Breast epithelium (tissue), 3 donors: ENCODE measurements at regions not wholly inside any gene's neighbourhood (a gene's known extent, or its start where the extent isn't known, plus 50 kb on each side); places are given as distances from the start of the nearest gene placed in this dataset.

Experiments used
- POLR2A ChIP-seq: fragments of 450-650 bp; IDR thresholded peaks from one replicate; pipeline ENCODE4 v1.6.1; 2016; ENCODE audit warnings: antibody characterized with exemption, mild to moderate bottlenecking, moderate library complexity
- TF ChIP-seq, protein P1 (sequence below), 3 donors: fragments of 450-650 bp; IDR thresholded peaks; one replicate each; pipeline ENCODE4 v1.5.1; 2016 to 2017; ENCODE audit warnings: antibody characterized with exemption in 3 of 3, mild to moderate bottlenecking in 3 of 3, moderate library complexity in 3 of 3

DNA sequence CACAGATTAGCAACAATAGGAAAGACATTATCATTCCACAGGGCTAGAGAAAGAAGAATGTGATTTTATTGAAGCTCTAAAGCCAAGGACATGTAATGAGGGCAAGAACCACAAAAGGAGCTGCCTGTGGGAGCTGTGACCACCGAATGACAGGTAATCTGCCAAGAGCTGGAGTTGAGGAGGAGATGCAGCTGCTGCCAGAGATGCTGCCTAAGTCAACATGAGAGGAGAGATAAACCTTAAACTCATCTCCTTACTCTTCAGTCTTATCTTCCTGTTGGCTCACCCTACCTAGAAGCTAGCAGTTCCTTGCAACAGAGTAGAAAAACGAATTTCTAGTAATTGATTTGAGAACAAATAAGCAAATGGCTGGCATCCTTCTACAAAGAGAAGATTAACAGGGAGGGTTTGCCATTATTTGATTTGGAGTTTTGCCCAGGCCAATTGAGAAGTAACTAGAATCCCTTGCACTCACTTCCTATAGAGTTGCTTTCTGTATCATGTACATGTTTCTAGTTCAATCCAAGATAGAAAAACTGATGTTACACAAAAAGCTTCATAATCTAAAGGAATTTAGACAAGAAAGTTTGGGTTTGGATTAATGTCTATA, 539.2 kb downstream of the TLE1 start:
- TF ChIP-seq POLR2A, result no peak
- TF ChIP-seq, protein P1, sequence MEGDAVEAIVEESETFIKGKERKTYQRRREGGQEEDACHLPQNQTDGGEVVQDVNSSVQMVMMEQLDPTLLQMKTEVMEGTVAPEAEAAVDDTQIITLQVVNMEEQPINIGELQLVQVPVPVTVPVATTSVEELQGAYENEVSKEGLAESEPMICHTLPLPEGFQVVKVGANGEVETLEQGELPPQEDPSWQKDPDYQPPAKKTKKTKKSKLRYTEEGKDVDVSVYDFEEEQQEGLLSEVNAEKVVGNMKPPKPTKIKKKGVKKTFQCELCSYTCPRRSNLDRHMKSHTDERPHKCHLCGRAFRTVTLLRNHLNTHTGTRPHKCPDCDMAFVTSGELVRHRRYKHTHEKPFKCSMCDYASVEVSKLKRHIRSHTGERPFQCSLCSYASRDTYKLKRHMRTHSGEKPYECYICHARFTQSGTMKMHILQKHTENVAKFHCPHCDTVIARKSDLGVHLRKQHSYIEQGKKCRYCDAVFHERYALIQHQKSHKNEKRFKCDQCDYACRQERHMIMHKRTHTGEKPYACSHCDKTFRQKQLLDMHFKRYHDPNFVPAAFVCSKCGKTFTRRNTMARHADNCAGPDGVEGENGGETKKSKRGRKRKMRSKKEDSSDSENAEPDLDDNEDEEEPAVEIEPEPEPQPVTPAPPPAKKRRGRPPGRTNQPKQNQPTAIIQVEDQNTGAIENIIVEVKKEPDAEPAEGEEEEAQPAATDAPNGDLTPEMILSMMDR (IDR thresholded peaks at IDR 0.05), result no peak
